GM18508 (cell line): ENCODE measurements at regions not wholly inside any gene's neighbourhood (a gene's known extent, or its start where the extent isn't known, plus 50 kb on each side); places are given as distances from the start of the nearest gene placed in this dataset.

Source experiments
- ATAC-seq: cut with Tn5 transposase; IDR thresholded peaks from one replicate; pipeline ENCODE4 v1.9.1; 2021; ENCODE audit warnings: moderate number of reproducible peaks; ENCODE audit not compliant: insufficient read depth, unreplicated experiment

- no peak for ATAC-seq
These were observed 597.9 kb downstream of the GBA3 start for GRCh38 chr4:23290656-23291055.

- ATAC-seq: no peak
These were observed 586.7 kb downstream of the GBA3 start for GRCh38 chr4:23279377-23279986.

GRCh38 chr4:23278845-23279244 is 586.1 kb downstream of the GBA3 start:
- ATAC-seq: no peak

- no peak for ATAC-seq
These were observed 583.3 kb downstream of the GBA3 start for GRCh38 chr4:23276076-23276475.

- no peak for ATAC-seq
These were observed 576.8 kb downstream of the GBA3 start for GRCh38 chr4:23269566-23269965.

GRCh38 chr4:23268072-23268771 is 575.5 kb downstream of the GBA3 start:
- no peak for ATAC-seq

- no peak for ATAC-seq
These were observed 573.7 kb downstream of the GBA3 start for GRCh38 chr4:23266401-23266800.

GRCh38 chr4:23260511-23260910 is 567.8 kb downstream of the GBA3 start:
- no peak for ATAC-seq

GRCh38 chr4:23245203-23245832 is 552.6 kb downstream of the GBA3 start:
- ATAC-seq: no peak

- no peak for ATAC-seq
These were observed 550.2 kb downstream of the GBA3 start for GRCh38 chr4:23242962-23243361.

GRCh38 chr4:23241408-23241807 is 548.7 kb downstream of the GBA3 start:
- ATAC-seq: no peak

GRCh38 chr4:23238848-23239247 is 546.1 kb downstream of the GBA3 start:
- ATAC-seq: no peak

GRCh38 chr4:23237771-23238170 is 545.0 kb downstream of the GBA3 start:
- no peak for ATAC-seq

GRCh38 chr4:23235628-23236390 is 543.1 kb downstream of the GBA3 start:
- ATAC-seq: no peak

- no peak for ATAC-seq
These were observed 542.0 kb downstream of the GBA3 start for GRCh38 chr4:23234716-23235115.

- ATAC-seq: no peak
These were observed 541.3 kb downstream of the GBA3 start for GRCh38 chr4:23234018-23234417.

- no peak for ATAC-seq
These were observed 540.9 kb downstream of the GBA3 start for GRCh38 chr4:23233596-23233995.

- no peak for ATAC-seq
These were observed 540.2 kb downstream of the GBA3 start for GRCh38 chr4:23232987-23233386.

- ATAC-seq: no peak
These were observed 532.8 kb downstream of the GBA3 start for GRCh38 chr4:23225564-23225963.

GRCh38 chr4:23224684-23225420 is 532.1 kb downstream of the GBA3 start:
- no peak for ATAC-seq
